ENCODE measurements at regions not wholly inside any gene's neighbourhood (a gene's known extent, or its start where the extent isn't known, plus 50 kb on each side); places are given as distances from the start of the nearest gene placed in this dataset.
"Not testable (repeated sequence)": the region's sequence is repeated elsewhere in the genome, so short reads cannot be mapped to it uniquely, and the experiment has no call there.

- DNase-seq (ENCODE audit: low read depth in 3 of 3, low spot score in 2 of 3): no peak
Measured at GRCh38 chr3:157921811-157922210, 184.4 kb downstream of the SHOX2 start.

- DNase-seq (ENCODE audit: low read depth in 3 of 3, low spot score in 2 of 3): no peak
Measured at GRCh38 chr3:157920822-157921700, 185.2 kb downstream of the SHOX2 start.

DNA sequence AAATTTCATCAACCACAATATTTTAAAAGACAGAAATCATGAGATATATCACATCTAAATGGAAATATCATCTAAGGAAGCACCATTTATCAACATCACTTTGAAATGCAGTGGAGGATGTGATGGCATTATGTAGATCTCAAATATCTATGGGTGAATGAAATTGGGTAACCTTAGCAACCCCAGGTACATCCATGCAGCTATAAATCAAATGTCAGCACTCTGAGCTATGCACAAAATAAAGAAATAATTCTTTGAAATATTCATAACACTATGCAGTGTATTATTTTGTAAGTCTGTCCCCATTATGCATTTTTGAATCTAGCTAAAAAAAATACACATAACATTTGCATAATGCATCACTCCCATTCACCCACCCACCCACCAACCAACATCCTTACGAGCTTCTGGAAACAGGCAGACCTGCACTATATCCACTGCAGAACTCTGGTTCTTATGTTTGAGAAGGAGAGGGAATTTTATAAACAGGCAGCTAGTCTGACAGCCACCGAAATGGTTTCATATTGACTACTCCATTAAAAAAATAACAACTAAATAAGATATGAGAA, 186.8 kb downstream of the SHOX2 start:
- DNase-seq (ENCODE audit: low read depth in 3 of 3, low spot score in 2 of 3): no peak

- no peak for DNase-seq (ENCODE audit: low read depth in 3 of 3, low spot score in 2 of 3)
Measured at GRCh38 chr3:157918402-157918801, 187.8 kb downstream of the SHOX2 start.

DNA sequence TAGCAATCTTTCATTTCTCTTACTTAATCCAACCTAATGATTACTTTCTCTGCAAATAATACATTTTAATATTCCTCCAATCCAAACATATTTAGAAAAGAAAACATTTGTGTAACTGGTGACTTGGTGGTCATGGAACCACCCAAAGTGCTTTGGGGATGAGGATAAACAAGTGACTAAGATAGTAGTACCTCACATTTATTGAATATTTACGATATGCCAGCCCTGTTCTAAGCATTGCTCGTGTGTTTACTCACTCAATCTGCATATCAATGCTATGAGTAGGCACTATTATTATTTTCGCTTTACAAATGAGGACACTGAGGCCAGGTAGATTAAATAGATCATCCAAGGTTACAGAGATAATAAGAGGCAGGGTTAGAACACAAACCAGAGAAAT, 189.5 kb downstream of the SHOX2 start:
- DNase-seq (ENCODE audit: low read depth in 3 of 3, low spot score in 2 of 3): no peak

- DNase-seq (ENCODE audit: low read depth in 3 of 3, low spot score in 2 of 3): no peak
Measured at GRCh38 chr3:157914882-157915281, 191.3 kb downstream of the SHOX2 start.

DNA sequence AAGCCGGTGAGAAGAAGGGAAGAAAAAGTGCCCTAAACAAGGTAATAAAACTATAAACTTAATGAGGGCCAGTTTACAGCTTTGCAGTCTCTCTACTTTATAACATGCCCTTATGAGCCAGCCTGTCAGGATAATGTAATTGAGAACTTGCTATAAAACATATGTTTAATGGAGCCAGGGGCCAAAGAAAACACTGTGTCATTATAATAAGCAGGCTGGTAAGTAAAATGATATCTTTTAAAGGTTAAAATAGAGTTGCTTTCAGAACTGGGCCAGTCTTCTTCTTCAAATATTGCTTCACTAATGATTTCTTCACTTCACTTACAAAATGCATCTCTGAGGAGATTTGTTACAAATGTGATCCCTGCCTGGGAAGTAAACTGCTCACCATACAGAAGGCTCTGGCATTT, 192.5 kb downstream of the SHOX2 start:
- peak; percentile 10 to 38 (median 16) for DNase-seq (ENCODE audit: low read depth in 3 of 3, low spot score in 2 of 3)

- no peak for DNase-seq (ENCODE audit: low read depth in 3 of 3, low spot score in 2 of 3)
Measured at GRCh38 chr3:157912514-157913451, 193.4 kb downstream of the SHOX2 start.

GRCh38 chr3:157906627-157907026, 199.6 kb downstream of the SHOX2 start:
- DNase-seq (ENCODE audit: low read depth in 3 of 3, low spot score in 2 of 3): no peak

GRCh38 chr3:157905885-157906284, 200.3 kb downstream of the SHOX2 start:
- DNase-seq (ENCODE audit: low read depth in 3 of 3, low spot score in 2 of 3): no peak

- DNase-seq (ENCODE audit: low read depth in 3 of 3, low spot score in 2 of 3): not testable (repeated sequence)
Measured at GRCh38 chr3:157902680-157903079, 203.5 kb downstream of the SHOX2 start.

DNA sequence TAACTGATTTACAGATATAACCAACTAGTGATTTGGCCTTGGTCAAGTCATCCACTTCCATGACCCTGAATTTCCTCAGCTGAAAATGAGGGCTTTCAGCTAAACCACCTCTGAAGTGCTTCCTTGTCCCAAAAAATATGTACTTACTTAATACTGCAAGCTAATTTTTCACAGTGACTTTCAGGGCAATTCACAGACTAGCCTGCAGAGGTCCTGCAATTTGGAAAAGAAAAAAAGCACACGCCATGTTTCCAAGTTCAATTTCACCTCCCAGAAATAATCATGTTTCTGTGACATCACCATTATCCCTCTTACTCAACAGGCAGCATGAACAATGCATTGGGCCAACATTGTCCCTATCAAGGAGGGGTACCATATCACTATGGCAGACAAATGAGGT, 218.2 kb downstream of the SHOX2 start:
- DNase-seq (ENCODE audit: low read depth in 3 of 3, low spot score in 2 of 3): no peak

DNA sequence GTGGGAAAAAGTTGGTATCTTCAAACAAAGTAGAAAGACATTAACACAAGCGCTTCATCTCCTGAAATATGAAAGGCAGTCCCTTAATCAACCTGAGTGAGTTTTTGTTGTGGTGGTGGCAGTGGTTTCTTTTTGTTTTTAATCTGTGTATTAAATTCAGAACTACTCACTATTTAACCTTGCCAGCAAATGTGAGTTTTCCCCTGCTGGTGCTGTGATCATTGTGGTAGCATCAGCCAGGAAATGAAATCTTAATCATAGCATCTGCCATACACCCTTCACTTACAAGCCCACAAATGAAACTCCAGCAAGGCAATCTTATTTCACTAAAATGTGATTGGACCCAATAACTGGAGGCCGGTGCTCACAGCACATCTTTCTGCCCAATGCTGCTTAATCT, 229.7 kb downstream of the SHOX2 start:
- DNase-seq (ENCODE audit: low read depth in 3 of 3, low spot score in 2 of 3): no peak

- DNase-seq (ENCODE audit: low read depth in 3 of 3, low spot score in 2 of 3): no peak
Measured at GRCh38 chr3:157872902-157873301, 233.3 kb downstream of the SHOX2 start.

DNA sequence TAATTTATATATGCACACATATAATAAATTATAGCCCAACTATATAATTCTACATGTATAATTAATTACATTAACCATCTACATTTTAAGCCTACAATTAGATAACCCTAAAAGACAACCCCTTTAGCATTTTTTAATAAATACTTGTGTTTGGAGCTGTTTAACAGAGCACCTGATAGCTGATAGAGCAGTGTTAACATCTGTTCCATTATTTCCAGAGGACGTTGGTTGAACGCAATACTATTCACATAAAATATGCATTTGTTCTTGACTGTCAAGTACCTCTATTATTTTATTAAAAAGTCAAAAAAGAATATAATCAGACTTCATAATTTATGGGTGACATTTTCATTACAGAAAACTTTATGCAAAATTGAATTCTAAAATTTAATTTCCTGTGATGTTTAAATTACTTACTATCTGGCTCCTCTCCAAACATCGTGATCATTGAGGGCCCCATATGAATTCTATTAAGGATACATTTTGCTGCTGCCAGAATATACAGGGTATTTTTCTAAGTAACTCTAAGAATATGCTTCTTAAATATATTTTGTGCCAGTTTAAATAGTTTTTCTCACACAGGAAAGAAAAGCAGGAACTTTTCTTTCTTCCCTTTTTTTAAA, 234.3 kb downstream of the SHOX2 start:
- no peak for DNase-seq (ENCODE audit: low read depth in 3 of 3, low spot score in 2 of 3)

DNA sequence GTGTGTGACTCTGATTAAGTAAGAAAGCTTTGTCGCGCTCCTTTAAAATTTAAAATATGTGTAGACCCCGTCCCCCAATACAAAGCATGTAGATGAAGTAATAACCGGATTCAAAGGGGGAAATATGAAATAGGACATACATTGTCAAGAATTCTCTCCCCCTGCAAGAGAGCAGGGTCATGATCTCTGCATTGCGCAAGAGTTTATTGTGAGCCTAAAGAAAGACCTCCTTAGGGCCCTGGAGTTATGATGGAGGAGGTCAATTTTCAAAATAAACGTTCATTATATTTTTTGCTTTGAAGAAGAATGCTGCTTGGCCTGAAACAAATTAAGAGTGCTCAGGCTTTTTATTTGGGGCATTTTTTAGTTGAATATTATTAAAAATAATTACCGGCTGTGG, 235.0 kb downstream of the SHOX2 start:
- DNase-seq (ENCODE audit: low read depth in 3 of 3, low spot score in 2 of 3): no peak

DNA sequence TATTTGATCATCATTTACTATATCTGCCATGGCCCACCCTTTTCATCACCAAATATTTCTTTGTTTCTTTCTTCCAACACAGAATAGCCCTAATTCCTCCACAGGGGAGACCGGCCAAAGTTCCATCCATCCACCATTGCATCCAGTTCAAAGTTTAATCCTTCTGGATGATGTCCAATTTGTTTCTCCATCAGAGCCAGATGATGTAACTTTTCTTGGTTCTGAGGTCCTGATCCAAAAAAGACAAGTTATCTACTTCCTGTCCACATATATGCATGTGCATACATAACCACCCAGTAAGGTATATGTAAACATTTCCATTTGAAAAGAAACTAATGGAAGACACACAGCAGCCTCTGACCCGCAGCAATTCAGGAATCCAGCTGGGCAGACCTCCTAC, 237.3 kb downstream of the SHOX2 start:
- no peak for DNase-seq (ENCODE audit: low read depth in 3 of 3, low spot score in 2 of 3)

- DNase-seq (ENCODE audit: low read depth in 3 of 3, low spot score in 2 of 3): no peak
Measured at GRCh38 chr3:157868196-157868595, 238.0 kb downstream of the SHOX2 start.

DNA sequence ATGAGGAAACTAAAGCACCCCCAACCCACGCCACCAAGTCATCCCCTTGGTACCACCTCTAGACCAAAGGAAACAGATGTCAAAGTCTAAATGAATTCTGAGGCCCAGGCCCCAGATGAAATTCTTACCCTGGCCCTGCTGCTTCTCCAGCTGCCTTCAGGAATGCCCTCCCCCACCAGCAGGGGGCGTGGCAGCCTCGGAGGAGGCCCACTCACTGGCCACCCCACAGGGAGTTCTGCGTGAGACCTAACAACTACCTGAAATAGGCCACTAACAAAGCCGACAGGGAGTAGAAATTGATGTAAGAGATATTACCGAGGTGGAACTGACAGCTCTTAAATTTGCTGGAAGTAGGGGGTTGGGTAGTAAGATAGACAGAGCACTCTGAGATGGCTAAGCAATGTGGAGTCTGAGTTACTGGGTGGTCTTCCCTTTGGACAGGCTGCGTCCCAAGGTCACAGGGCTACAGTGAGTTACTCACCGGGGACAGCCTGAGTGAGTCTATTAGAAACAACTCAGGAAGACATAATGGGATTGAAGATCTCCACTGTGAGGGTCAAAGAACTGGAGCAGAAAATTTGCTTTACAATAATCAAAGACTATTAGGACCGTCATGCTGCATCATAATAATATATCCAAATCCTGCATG, 240.7 kb downstream of the SHOX2 start:
- DNase-seq (ENCODE audit: low read depth in 3 of 3, low spot score in 2 of 3): no peak

DNA sequence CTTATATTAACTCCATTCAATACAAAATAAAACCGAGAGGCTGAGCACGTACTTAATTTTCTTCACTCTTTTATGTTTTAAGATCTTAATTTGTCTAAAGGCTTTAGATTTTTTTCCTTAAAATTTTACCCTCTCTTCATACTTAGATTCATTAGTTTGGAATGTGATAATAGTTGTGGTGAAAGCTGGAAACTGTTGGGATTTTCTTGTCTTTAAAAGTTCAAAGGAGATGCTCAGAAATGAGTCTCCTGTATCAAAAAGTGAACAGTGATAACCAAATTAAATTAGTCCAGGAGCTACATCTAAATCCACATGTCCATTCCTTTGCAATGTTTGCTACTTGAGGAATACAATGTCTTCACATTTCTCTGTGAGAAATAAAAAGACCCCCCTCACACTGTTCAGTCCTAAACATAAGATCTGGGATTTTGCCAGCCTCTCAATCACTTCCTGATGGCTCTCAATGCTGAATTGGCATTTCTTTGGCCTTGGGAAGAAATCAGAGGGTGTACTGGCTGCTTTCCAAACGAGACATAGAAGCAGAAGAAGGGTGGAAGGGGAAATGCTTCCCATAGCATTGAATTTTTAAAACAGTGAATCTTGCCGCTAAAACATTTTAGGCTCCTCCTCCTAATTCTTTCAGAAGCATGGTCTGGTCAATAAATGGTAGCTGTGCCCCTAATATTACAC, 245.0 kb downstream of the SHOX2 start:
- no peak for DNase-seq (ENCODE audit: low read depth in 3 of 3, low spot score in 2 of 3)
